Endothelial cell of umbilical vein (primary cell): ENCODE measurements at regions not wholly inside any gene's neighbourhood (a gene's known extent, or its start where the extent isn't known, plus 50 kb on each side); places are given as distances from the start of the nearest gene placed in this dataset.

ENCODE experiments used
- BruUV-seq: library from RNA; stranded (reverse); fragments of 400-500 nt; replicated peaks from 2 replicates; lab custom pipeline; 2021; lab: Mats Ljungman, UMichigan
- CTCF ChIA-PET: fragments of 300-600, 350-600 bp; sonication (Branson Sonifier 250); formaldehyde crosslinking; loops from one replicate; lab custom pipeline; 2021; ENCODE audit warnings: antibody characterized with exemption, inconsistent platforms; lab: Charles Lee
- POLR2A ChIA-PET: fragments of 300-600, 350-600 bp; sonication (Branson Sonifier 250); formaldehyde crosslinking; loops from one replicate; lab custom pipeline; 2021; ENCODE audit warnings: antibody characterized with exemption, inconsistent platforms; lab: Charles Lee
- DNase-seq: peaks from one replicate; pipeline ENCODE4 v3.0.0-alpha.2; 2011; ENCODE audit warnings: low read depth, low spot score
- FAIRE-seq: peaks from 2 replicates; lab custom pipeline; 2011; peaks lifted over from hg19 to GRCh38; lab: Jason Lieb, UNC
- H2AFZ ChIP-seq: 2 replicates; pipeline ENCODE4 v1.6.0; 2012; ENCODE audit warnings: low read depth, low read length, control low read depth, inconsistent platforms
- H3K27ac ChIP-seq: 2 replicates; pipeline ENCODE4 v1.5.1; 2011; ENCODE audit warnings: low read depth, mild to moderate bottlenecking, control low read depth, low read length, moderate library complexity; ENCODE audit not compliant: insufficient read depth
- H3K27me3 ChIP-seq, 2 experiments: 2 replicates each; pipeline versions ENCODE4 v1.6.0 to v1.6.1; 2011; ENCODE audit warnings: low read length in 2 of 2, mixed read lengths in 1 of 2; ENCODE audit not compliant: control insufficient read depth in 2 of 2, insufficient read depth in 2 of 2
- H3K36me3 ChIP-seq, 2 experiments: 2 replicates in 1 of 2; 3 replicates in 1 of 2; pipeline ENCODE4 v1.5.1; 2011; ENCODE audit warnings: low read length in 2 of 2, mild to moderate bottlenecking in 1 of 2, moderate library complexity in 1 of 2; ENCODE audit not compliant: control insufficient read depth in 2 of 2, insufficient read depth in 2 of 2; ENCODE audit errors: extremely low read depth in 1 of 2
- H3K4me1 ChIP-seq: 3 replicates; pipeline ENCODE4 v1.5.1; 2011; ENCODE audit warnings: mild to moderate bottlenecking, low read length; ENCODE audit not compliant: control insufficient read depth, insufficient read depth; ENCODE audit errors: extremely low read depth
- H3K4me2 ChIP-seq: 2 replicates; pipeline ENCODE4 v1.6.1; 2011; ENCODE audit warnings: low read length, control low read depth, mixed read lengths; ENCODE audit not compliant: insufficient read depth
- H3K4me3 ChIP-seq, 3 experiments: fragments of 200-600 bp in 1 of 3; sonication (generic), shearing (Covaris generic) in 1 of 3; replicated peaks in 1 of 3; 2 replicates each; pipeline ENCODE4 v1.5.1; 2011 to 2016; ENCODE audit warnings: control low read depth in 3 of 3, low read length in 3 of 3, mild to moderate bottlenecking in 2 of 3, inconsistent platforms in 1 of 3, low read depth in 1 of 3, moderate library complexity in 1 of 3; ENCODE audit not compliant: insufficient read depth in 1 of 3
- H3K79me2 ChIP-seq: 2 replicates; pipeline ENCODE4 v1.6.0; 2012; ENCODE audit warnings: low read length, inconsistent platforms; ENCODE audit not compliant: control insufficient read depth, insufficient read depth
- H3K9ac ChIP-seq: replicated peaks from 2 replicates; pipeline ENCODE3; 2011; ENCODE audit warnings: low read length, control low read depth; ENCODE audit not compliant: insufficient read depth; ENCODE audit errors: extremely low read depth
- H3K9me1 ChIP-seq: replicated peaks from 3 replicates; pipeline ENCODE4 v1.6.0; 2011; ENCODE audit warnings: mild to moderate bottlenecking, low read length; ENCODE audit not compliant: control insufficient read depth, insufficient read depth; ENCODE audit errors: extremely low read depth
- H3K9me3 ChIP-seq: replicated peaks from 2 replicates; pipeline ENCODE4 v1.5.1; 2012; ENCODE audit warnings: low read length, inconsistent platforms; ENCODE audit not compliant: control insufficient read depth, insufficient read depth
- H4K20me1 ChIP-seq: replicated peaks from 2 replicates; pipeline ENCODE3; 2011; ENCODE audit warnings: mild to moderate bottlenecking, low read length; ENCODE audit not compliant: control insufficient read depth, insufficient read depth; ENCODE audit errors: extremely low read depth
- CTCF ChIP-seq, 2 donors: IDR thresholded peaks; 1 replicate in 1 of 2; 2 replicates in 1 of 2; pipeline ENCODE4 v1.5.1; 2011; ENCODE audit warnings: low read length in 2 of 2, mild to moderate bottlenecking in 2 of 2, moderate library complexity in 2 of 2, control low read depth in 1 of 2, inconsistent platforms in 1 of 2, low read depth in 1 of 2; ENCODE audit not compliant: insufficient read depth in 1 of 2; ENCODE audit errors: extremely low read depth in 1 of 2
- EZH2 ChIP-seq: IDR thresholded peaks from 2 replicates; pipeline ENCODE4 v1.6.1; 2012; ENCODE audit warnings: borderline replicate concordance, low read depth, mild to moderate bottlenecking, moderate library complexity, low read length, inconsistent platforms; ENCODE audit not compliant: severe bottlenecking
- FOS ChIP-seq: IDR thresholded peaks from 2 replicates; pipeline ENCODE4 v1.6.1; 2011; ENCODE audit warnings: mild to moderate bottlenecking, low read length, moderate library complexity, borderline replicate concordance; ENCODE audit not compliant: insufficient read depth
- GATA2 ChIP-seq: IDR thresholded peaks from 2 replicates; pipeline ENCODE4 v1.7.0; 2011; ENCODE audit warnings: low read depth, mild to moderate bottlenecking, moderate library complexity, mixed read lengths, low read length; ENCODE audit not compliant: insufficient read length, insufficient read depth
- JUN ChIP-seq: IDR thresholded peaks from 2 replicates; pipeline ENCODE4 v1.6.1; 2011; ENCODE audit warnings: borderline replicate concordance, low read depth; ENCODE audit not compliant: insufficient read length, insufficient read depth
- MAX ChIP-seq: IDR thresholded peaks from 2 replicates; pipeline ENCODE4 v1.6.1; 2011; ENCODE audit not compliant: insufficient read depth, insufficient read length
- MYC ChIP-seq: IDR thresholded peaks from one replicate; pipeline ENCODE4 v1.6.1; 2011; ENCODE audit warnings: mild to moderate bottlenecking, low read depth, low read length
- POLR2A ChIP-seq: IDR thresholded peaks from 2 replicates; pipeline ENCODE4 v1.6.1; 2012; ENCODE audit warnings: low read depth, mild to moderate bottlenecking, control low read depth, low read length
- POLR2AphosphoS5 ChIP-seq: IDR thresholded peaks from 2 replicates; pipeline ENCODE4 v1.6.1; 2012; ENCODE audit warnings: low read depth, mild to moderate bottlenecking, control low read depth, low read length, moderate library complexity; ENCODE audit not compliant: insufficient read depth
- dilution Hi-C: fragments of 300-500 bp; cut with MboI; formaldehyde crosslinking; loops from one replicate; pipeline ENCODE4 v1.15.0; 2019; ENCODE audit warnings: low sequenced_read_pairs; ENCODE audit not compliant: extremely low pct_ligation_motif_present
- intact Hi-C: fragments of 100-400 bp; cut with micrococcal nuclease; formaldehyde crosslinking; loops from one replicate; pipeline ENCODE4 v1.10.0; 2022

GRCh38 chr18:11320986-11321385 lies 171.6 kb upstream of the PIEZO2 start:
- H3K9ac ChIP-seq: no peak overlapping the region
- no peaks in the 10 kb centered on the region for H3K79me2 ChIP-seq
- H4K20me1 ChIP-seq: no peaks in the 10 kb centered on the region
- no peaks in the 10 kb centered on the region for H3K4me1 ChIP-seq
- H3K4me2 ChIP-seq: no peak overlapping the region
- FAIRE-seq: no peak
- H3K27me3 ChIP-seq: no peaks in the 10 kb centered on the region
- H3K9me3 ChIP-seq: no peaks in the 10 kb centered on the region
- no peak for DNase-seq
- no TSS peak for BruUV-seq
- H3K36me3 ChIP-seq: no peaks in the 10 kb centered on the region
- dilution Hi-C loops (no loop called here), intact Hi-C loops (no loop called here)
- no peaks in the 10 kb centered on the region for H3K9me1 ChIP-seq
- CTCF ChIA-PET: interaction anchor here (1.0 kb wide), 1 partner anchor 11 kb away, joined by 3 read pairs; no protein-coding TSS in a partner anchor
- no peak overlapping the region for H3K4me3 ChIP-seq
- TF ChIP-seq POLR2A (no peak), POLR2AphosphoS5 (no peak), GATA2 (no peak), EZH2 (no peak), CTCF (IDR thresholded peaks at IDR 0.05; ENCODE audit: extremely low read depth in 1 of 2, insufficient read depth in 1 of 2, low read depth in 1 of 2, low read length in 2 of 2) (no peak), FOS (no peak), MYC (no peak), MAX (no peak), JUN (no peak)
- POLR2A ChIA-PET: no interaction called here
- no peak overlapping the region for H2AFZ ChIP-seq
- no peak overlapping the region for H3K27ac ChIP-seq
